HG03457 (cell line): ENCODE measurements at regions not wholly inside any gene's neighbourhood (a gene's known extent, or its start where the extent isn't known, plus 50 kb on each side); places are given as distances from the start of the nearest gene placed in this dataset.
"Not testable (repeated sequence)": the region's sequence is repeated elsewhere in the genome, so short reads cannot be mapped to it uniquely, and the experiment has no call there.

Experiments used
- ATAC-seq: cut with Tn5 transposase; IDR thresholded peaks from one replicate; pipeline ENCODE4 v1.9.1; 2021; ENCODE audit warnings: moderate number of reproducible peaks; ENCODE audit not compliant: unreplicated experiment

GRCh38 chr1:181949500-181949899 is 112.0 kb downstream of the ZNF648 start:
- ATAC-seq: no peak

DNA sequence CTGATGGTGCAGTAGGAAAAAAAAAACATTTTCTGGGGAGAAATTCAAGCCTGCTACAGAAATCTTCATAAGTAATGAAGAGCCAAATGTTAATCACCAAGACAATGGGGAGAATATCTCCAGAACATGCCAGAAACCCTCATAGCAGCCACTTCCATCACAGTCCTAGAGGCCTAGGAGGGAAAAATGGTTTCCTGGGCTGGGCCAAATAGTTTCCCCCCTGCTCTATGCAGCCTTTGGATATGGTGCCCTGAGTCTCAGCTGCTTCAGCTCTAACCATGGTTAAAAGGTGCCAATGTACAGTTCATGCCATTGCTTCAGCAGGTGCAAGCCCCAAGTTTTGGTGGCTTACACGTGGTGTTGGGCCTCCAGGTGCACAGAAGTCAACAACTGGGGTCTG is 113.1 kb downstream of the ZNF648 start:
- ATAC-seq: no peak

- no peak for ATAC-seq
Observed at GRCh38 chr1:181947441-181947840, 114.1 kb downstream of the ZNF648 start.

DNA sequence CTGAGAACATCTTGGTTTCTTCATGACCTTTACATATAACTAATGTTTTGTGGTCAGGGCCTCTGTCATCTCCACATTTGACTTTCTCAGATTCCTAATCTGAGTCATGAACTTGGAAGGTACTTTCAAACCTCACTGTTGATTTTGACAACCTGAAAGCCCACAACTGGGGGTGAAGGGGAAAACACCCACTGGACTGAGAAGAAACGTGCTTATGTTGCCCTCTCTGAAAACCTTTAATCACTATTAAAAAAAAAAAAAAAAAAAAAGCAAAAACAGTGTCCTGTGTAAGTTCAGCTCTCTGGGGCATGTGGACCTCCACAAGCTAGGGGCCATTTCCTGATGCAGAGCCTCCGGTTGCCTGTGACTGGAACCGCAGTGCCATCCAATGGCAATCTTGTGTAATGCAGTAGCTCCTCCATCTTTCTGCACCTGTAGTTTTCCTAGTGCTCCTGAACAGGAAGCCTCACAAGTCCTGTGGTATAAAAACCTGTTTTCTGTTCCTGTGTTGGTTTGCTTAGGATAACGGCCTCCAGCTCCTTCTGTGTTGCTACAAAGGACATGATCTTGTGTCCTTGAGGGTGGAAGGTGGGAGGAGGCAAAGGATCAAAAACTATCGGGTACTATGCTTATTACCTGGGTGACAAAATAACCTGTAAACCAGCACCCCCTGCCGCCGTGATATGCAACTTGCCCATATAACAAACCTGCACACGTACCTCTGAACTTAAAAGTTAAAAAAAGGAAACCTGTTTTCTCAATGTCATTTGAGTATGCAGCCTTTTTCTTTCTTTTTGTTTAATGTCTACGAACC is 124.5 kb downstream of the ZNF648 start:
- peak; percentile 81 for ATAC-seq

DNA sequence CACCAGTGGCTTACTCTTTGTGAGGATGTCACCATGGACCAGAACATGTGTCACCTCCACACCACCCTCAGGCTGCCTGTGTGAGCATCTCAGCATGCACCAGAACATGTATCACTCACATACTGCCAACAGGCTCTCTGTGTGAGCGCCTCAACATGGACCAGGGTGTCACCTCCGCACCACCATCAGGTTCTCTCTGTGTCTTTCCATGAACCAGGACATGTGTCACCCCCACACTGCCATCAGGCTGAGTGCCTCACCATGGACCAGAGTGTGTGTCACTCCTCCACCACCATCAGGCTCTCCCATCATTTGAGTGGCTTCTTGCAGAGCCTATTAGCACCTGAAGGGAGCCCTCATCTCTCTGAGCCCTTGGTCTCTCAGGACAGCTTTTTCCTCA is 125.2 kb downstream of the ZNF648 start:
- ATAC-seq: no peak

- no peak for ATAC-seq
Observed at GRCh38 chr1:181931873-181932272, 129.6 kb downstream of the ZNF648 start.

DNA sequence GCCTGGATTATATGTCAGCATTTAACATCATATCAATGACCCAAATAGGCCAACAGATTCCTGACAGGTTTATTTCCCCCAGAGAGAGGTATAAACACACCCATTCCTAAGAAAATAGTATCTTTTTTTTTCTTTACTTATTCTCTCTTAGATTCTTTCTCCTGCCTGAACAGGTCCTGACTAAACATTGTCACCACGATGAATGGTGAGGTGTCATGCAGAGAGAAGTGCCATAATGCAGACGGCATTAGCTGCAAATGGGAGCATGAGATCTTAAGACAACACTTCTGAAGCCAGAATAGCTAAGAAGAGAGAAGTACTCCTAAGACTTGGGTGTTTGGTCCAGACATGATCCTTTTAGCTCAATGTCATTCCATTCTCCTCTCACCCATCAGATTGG is 131.3 kb downstream of the ZNF648 start:
- no peak for ATAC-seq

DNA sequence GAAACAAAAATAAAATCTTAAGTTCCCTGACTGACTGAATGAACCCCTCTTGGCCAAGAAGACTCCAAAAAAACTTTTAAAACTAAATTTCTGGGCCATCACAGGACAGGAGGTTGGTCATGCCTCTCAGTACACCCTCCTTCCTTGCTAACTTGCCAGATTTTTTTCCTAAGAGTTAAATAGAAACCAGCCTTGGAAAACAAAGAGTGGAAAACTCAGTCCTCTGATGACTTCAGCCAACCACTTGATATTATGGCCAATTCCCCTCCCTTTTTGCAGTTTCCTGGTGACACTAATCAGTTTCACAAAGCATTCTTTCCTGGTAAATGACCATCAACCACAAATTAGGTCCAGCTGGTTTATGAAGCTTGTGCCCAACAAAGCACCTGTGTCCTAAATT is 134.8 kb downstream of the ZNF648 start:
- no peak for ATAC-seq

- not testable (repeated sequence) for ATAC-seq
Observed at GRCh38 chr1:181924034-181924433, 137.5 kb downstream of the ZNF648 start.

GRCh38 chr1:181919542-181919941 is 142.0 kb downstream of the ZNF648 start:
- no peak for ATAC-seq

- no peak for ATAC-seq
Observed at GRCh38 chr1:181918880-181919525, 142.5 kb downstream of the ZNF648 start.

GRCh38 chr1:181911715-181912114 is 149.8 kb downstream of the ZNF648 start:
- no peak for ATAC-seq

DNA sequence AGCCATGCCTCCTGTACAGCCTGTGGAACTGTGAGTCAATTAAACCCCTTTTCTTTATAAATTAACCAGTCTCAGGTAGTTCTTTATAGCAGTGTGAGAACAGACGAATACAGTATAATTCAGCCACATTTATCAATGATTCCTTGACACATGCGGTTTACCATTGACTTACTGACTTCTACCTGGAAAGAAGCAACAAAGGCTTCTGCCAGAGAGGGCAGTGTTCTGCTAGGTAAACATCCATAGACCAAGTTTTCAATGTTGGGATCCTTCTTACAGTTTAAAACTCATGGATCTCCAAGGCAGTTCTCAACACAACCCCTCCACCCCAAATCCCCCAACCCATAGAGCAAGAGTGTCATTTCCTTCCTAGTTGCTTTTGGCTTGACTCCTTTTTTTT is 150.6 kb downstream of the ZNF648 start:
- no peak for ATAC-seq

DNA sequence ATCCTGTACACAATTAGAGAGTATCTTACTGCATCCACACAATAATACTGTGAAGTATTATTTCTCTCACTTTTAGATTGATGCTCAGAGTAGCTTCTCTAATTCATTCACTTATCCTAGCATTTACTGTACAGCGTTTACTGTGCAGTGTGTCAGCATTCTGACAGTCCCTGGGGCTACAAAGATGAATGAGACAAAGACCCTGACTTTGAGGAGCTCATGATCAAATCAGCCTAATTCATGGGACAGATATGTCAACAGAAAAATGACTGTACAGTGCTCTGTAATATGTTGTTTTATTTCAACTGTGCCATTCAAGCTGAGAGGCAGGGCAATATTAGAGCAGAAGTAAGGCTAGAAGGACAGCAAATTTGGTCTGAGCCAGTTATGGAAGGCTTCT is 152.5 kb downstream of the ZNF648 start:
- no peak for ATAC-seq

- no peak for ATAC-seq
Observed at GRCh38 chr1:181906631-181907030, 154.9 kb downstream of the ZNF648 start.

GRCh38 chr1:181905944-181906597 is 155.4 kb downstream of the ZNF648 start:
- ATAC-seq: no peak

DNA sequence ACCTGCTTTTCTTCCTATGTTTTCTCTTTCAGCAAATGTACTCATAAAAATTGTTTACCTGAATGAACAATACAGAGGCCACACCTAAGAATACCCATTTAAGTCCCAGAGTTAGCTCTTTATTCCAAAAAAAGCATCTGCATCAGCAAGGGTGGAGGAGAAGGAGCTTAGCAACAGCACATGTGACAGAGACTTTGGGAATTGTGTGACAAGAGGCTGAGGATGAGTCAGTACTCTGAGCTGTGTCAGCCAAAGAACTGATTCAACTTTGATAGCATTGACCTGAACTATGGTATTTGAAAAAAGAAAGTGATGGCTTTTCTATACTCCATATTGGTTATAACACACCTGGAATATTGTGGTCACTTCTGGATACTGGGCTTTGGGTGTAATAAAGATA is 162.7 kb downstream of the ZNF648 start:
- ATAC-seq: no peak

- ATAC-seq: no peak
Observed at GRCh38 chr1:181896824-181897223, 164.7 kb downstream of the ZNF648 start.

DNA sequence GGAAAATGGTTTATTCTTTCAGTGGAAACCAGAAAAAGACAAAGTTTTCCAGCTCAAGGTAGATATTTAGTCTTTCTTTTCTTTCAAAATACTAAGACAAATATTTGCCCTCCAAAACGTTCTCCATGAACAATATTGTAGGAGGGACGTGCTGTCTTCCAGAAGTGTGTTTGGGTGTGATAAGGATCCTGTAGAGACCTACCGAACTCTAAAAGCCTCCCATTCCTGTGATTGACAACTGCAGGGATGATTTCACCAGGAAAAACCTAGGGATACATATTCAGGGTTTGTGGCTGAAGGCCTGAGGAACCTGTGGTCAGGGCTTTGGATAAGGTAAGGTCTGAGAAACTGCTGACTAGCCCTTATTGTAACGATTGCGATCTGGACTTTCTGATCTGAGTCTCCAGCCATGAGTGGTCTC is 167.1 kb downstream of the ZNF648 start:
- ATAC-seq: no peak

- no peak for ATAC-seq
Observed at GRCh38 chr1:181893937-181894336, 167.6 kb downstream of the ZNF648 start.

DNA sequence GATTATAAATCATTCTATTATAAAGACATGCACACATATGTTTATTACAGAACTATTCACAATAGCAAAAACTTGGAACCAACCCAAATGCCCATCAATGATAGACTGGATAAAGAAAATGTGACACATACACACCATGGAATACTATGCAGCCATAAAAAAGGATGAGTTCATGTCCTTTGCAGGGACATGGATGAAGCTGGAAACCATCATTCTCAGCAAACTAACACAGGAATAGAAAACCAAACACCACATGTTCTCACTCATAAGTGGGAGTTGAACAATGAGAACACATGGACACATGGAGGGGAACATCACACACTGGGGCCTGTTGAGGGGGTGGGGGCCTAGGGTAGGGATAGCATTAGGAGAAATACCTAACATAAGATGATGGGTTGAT is 168.4 kb downstream of the ZNF648 start:
- ATAC-seq: not testable (repeated sequence)

GRCh38 chr1:181872562-181872961 is 188.9 kb downstream of the ZNF648 start:
- ATAC-seq: no peak
